ENCODE measurements at regions not wholly inside any gene's neighbourhood (a gene's known extent, or its start where the extent isn't known, plus 50 kb on each side); places are given as distances from the start of the nearest gene placed in this dataset.

DNA sequence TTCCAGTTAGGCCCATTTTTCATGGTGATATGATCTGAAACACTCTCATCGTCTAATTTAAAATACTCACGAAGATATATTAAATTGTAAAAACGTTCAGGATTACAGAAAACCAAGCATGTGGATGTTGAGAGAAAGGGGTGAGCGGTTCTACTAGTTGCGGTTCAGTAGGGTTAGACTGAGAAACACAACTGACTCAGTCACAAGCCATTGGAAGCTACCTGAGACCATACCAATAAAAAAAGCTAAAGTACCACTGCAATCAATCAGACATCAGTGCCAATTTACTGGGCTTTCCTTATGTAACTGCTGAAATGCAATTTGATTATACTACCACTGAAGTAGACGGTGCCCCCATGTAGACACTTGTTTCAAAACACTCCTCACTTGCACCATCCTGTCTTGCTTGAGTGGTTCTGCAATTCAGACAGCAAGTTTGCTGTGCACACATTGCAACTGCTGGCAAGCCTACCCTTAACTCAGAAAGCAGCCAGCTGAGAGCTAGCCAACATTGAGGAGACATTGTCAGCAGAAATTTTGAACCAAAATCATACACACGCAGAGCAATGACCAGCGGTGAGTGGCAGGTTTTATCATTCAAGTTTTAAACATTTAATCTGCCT, 368.7 kb upstream of the ARHGEF26 start:
- intact Hi-C loops (cut with micrococcal nuclease; ENCODE audit: unreplicated experiment): no loop called here
- no peaks in the 10 kb centered on the region for H3K9me3 ChIP-seq (ENCODE audit: low read depth, low read length, poor library complexity, severe bottlenecking)
- H3K4me3 ChIP-seq (ENCODE audit: low read depth, low read length, poor library complexity, severe bottlenecking): no peak overlapping the region
- H3K36me3 ChIP-seq (ENCODE audit: insufficient read depth, low read length, poor library complexity, severe bottlenecking): no peaks in the 10 kb centered on the region
- no peaks in the 10 kb centered on the region for H3K4me1 ChIP-seq (ENCODE audit: insufficient read depth, low read length, poor library complexity, severe bottlenecking)
- no peaks in the 10 kb centered on the region for H3K27me3 ChIP-seq (replicated peaks; ENCODE audit: insufficient read depth, low read depth, low read length, poor library complexity)
- ChIA-PET CTCF (no interaction called here), POLR2A (ENCODE audit: low non-redundant PET) (no interaction called here)
- TF ChIP-seq, protein P1, sequence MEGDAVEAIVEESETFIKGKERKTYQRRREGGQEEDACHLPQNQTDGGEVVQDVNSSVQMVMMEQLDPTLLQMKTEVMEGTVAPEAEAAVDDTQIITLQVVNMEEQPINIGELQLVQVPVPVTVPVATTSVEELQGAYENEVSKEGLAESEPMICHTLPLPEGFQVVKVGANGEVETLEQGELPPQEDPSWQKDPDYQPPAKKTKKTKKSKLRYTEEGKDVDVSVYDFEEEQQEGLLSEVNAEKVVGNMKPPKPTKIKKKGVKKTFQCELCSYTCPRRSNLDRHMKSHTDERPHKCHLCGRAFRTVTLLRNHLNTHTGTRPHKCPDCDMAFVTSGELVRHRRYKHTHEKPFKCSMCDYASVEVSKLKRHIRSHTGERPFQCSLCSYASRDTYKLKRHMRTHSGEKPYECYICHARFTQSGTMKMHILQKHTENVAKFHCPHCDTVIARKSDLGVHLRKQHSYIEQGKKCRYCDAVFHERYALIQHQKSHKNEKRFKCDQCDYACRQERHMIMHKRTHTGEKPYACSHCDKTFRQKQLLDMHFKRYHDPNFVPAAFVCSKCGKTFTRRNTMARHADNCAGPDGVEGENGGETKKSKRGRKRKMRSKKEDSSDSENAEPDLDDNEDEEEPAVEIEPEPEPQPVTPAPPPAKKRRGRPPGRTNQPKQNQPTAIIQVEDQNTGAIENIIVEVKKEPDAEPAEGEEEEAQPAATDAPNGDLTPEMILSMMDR (conservative IDR thresholded peaks at IDR 0.05; ENCODE audit: low read depth, low read length): no peak
- no peak overlapping the region for H3K27ac ChIP-seq (ENCODE audit: low read depth, low read length, poor library complexity, severe bottlenecking)
- no peak for DNase-seq (ENCODE audit: low spot score)
- no TSS peak for BruUV-seq (replicated peaks)

DNA sequence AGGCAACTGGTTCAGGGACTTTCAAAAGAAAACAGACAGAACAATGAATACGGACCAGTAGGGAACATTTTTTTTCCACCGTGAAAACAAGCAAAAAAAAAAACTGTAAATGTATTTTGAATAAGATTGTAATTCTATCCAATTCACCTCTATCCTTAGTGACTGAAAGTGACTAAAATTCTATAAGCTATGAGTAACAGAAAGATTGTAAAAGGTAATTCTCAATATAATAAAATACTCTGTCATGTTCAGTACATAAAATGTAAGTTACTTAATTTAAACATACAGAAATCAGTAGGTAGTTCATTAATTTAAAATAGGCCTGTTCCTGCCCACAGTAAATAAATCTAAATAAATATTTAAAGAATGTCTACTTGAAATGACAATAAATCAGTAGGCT, 368.2 kb upstream of the ARHGEF26 start:
- ChIA-PET POLR2A (ENCODE audit: low non-redundant PET) (no interaction called here), CTCF (no interaction called here)
- H3K9me3 ChIP-seq (ENCODE audit: low read depth, low read length, poor library complexity, severe bottlenecking): no peaks in the 10 kb centered on the region
- no peaks in the 10 kb centered on the region for H3K36me3 ChIP-seq (ENCODE audit: insufficient read depth, low read length, poor library complexity, severe bottlenecking)
- no peak for DNase-seq (ENCODE audit: low spot score)
- no peaks in the 10 kb centered on the region for H3K27me3 ChIP-seq (replicated peaks; ENCODE audit: insufficient read depth, low read depth, low read length, poor library complexity)
- no TSS peak for BruUV-seq (replicated peaks)
- no peaks in the 10 kb centered on the region for H3K4me1 ChIP-seq (ENCODE audit: insufficient read depth, low read length, poor library complexity, severe bottlenecking)
- H3K27ac ChIP-seq (ENCODE audit: low read depth, low read length, poor library complexity, severe bottlenecking): no peak overlapping the region
- intact Hi-C loops (cut with micrococcal nuclease; ENCODE audit: unreplicated experiment): no loop called here
- H3K4me3 ChIP-seq (ENCODE audit: low read depth, low read length, poor library complexity, severe bottlenecking): no peak overlapping the region
- TF ChIP-seq, protein P1 (conservative IDR thresholded peaks at IDR 0.05; ENCODE audit: low read depth, low read length): no peak
- no peak for TF ChIP-seq EZH2 (IDR thresholded peaks at IDR 0.05; ENCODE audit: borderline replicate concordance, low read depth, low read length, poor library complexity, severe bottlenecking)

DNA sequence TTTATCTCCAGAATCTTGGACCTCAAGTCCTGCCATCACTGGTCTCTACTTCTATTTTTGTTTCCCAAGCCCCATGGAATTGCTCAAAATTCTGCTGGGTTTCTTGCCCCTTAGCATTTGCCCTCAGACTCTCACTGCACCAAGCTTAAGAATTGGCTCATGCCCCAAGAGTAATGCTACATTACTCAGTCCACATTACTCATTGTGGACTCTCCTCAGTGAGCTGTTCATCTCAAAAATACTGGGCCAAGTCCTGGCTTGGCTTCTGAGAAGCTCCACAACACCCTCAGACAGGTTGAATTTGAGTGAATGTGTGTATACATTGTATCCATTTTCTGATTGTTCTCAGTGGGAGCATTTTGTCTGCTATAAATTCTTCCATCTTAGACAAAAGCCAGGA, 364.4 kb upstream of the ARHGEF26 start:
- no peaks in the 10 kb centered on the region for H3K4me1 ChIP-seq (ENCODE audit: insufficient read depth, low read length, poor library complexity, severe bottlenecking)
- no TSS peak for BruUV-seq (replicated peaks)
- no peak for DNase-seq (ENCODE audit: low spot score)
- no peak overlapping the region for H3K4me3 ChIP-seq (ENCODE audit: low read depth, low read length, poor library complexity, severe bottlenecking)
- no peak for TF ChIP-seq EZH2 (IDR thresholded peaks at IDR 0.05; ENCODE audit: borderline replicate concordance, low read depth, low read length, poor library complexity, severe bottlenecking)
- TF ChIP-seq, protein P1 (conservative IDR thresholded peaks at IDR 0.05; ENCODE audit: low read depth, low read length): no peak
- H3K27ac ChIP-seq (ENCODE audit: low read depth, low read length, poor library complexity, severe bottlenecking): no peak overlapping the region
- no peaks in the 10 kb centered on the region for H3K36me3 ChIP-seq (ENCODE audit: insufficient read depth, low read length, poor library complexity, severe bottlenecking)
- no peaks in the 10 kb centered on the region for H3K27me3 ChIP-seq (replicated peaks; ENCODE audit: insufficient read depth, low read depth, low read length, poor library complexity)
- no peaks in the 10 kb centered on the region for H3K9me3 ChIP-seq (ENCODE audit: low read depth, low read length, poor library complexity, severe bottlenecking)
- intact Hi-C loops (cut with micrococcal nuclease; ENCODE audit: unreplicated experiment): no loop called here
- ChIA-PET CTCF (no interaction called here), POLR2A (ENCODE audit: low non-redundant PET) (no interaction called here)
